Motor neuron (in vitro differentiated cells): ENCODE measurements at regions not wholly inside any gene's neighbourhood (a gene's known extent, or its start where the extent isn't known, plus 50 kb on each side); places are given as distances from the start of the nearest gene placed in this dataset.
"Not testable (repeated sequence)": the region's sequence is repeated elsewhere in the genome, so short reads cannot be mapped to it uniquely, and the experiment has no call there.

Experiments used
- ATAC-seq, 8 experiments: fragments of 200-7000 bp; cut with Tn5 transposase; replicated peaks in 6 of 8; 2 replicates each; pipeline ENCODE4 v1.8.0; 2021; ENCODE audit warnings: mild to moderate bottlenecking in 8 of 8, moderate library complexity in 8 of 8
- H3K27ac ChIP-seq, 2 donors: fragments of 250-450 bp; sonication (Bioruptor Pico); 2 replicates each; pipeline ENCODE4 v1.9.0; 2021; ENCODE audit warnings: antibody characterized with exemption in 2 of 2, mild to moderate bottlenecking in 2 of 2, moderate library complexity in 1 of 2
- H3K4me1 ChIP-seq, 2 donors: fragments of 250-450 bp; sonication (Bioruptor Pico); replicated peaks in 1 of 2; 2 replicates each; pipeline ENCODE4 v1.6.1; 2021; ENCODE audit warnings: antibody characterized with exemption in 2 of 2, mild to moderate bottlenecking in 2 of 2, moderate library complexity in 1 of 2
- H3K4me3 ChIP-seq, 5 donors: fragments of 250-450 bp; sonication (Bioruptor Pico); 2 replicates each; pipeline ENCODE4 v1.9.0; 2021; ENCODE audit warnings: antibody characterized with exemption in 5 of 5, mild to moderate bottlenecking in 5 of 5, moderate library complexity in 4 of 5
- whole genome bisulfite sequencing, 10 experiments: fragments of 450-650 bp; shearing (Covaris generic); methylation state at CpG; one replicate each; pipeline ENCODE4 v1.0.0; 2022; 5-methylcytosine and 5-hydroxymethylcytosine counted together
- in situ Hi-C, 9 experiments: fragments of 400-800 bp; cut with MboI; loops; one replicate each; pipeline ENCODE4 v1.15.0; 2021; ENCODE audit warnings: low sequenced_read_pairs in 9 of 9, low pct_unique_long_range_greater_than_20kb in 2 of 9; ENCODE audit not compliant: unreplicated experiment in 9 of 9

GRCh38 chr7:94706996-94707740 lies 51.2 kb upstream of the SGCE start:
- no peak for ATAC-seq
- peaks cover 0 to 4% of the 10 kb centered on the region in 2 donors for H3K4me1 ChIP-seq
- in situ Hi-C loops: no loop called here
- 51 to 99% (median 88%) methylated on average over 3 to 6 of the region's 6 CpGs for WGBS, 10 experiments
- H3K27ac ChIP-seq: no peak overlapping the region
- H3K4me3 ChIP-seq: no peak overlapping the region

- ATAC-seq: no peak
- in situ Hi-C loops: no loop called here
- no peak overlapping the region for H3K4me3 ChIP-seq
- H3K27ac ChIP-seq: no peak overlapping the region
- no peaks in the 10 kb centered on the region for H3K4me1 ChIP-seq
- 50 to 93% (median 73%) methylated on average over 1 to 2 of the region's 2 CpGs for WGBS, 10 experiments
Observed at GRCh38 chr7:94710256-94710655, 54.3 kb upstream of the SGCE start.

- ATAC-seq, H3K27ac ChIP-seq, H3K4me1 ChIP-seq, in situ Hi-C loops, H3K4me3 ChIP-seq: not testable (repeated sequence)
- 18 to 95% (median 80%) methylated on average over 1 to 8 of the region's 8 CpGs; no CpG with 5 or more reads in 1 of the 10 experiments for WGBS, 10 experiments
Observed at GRCh38 chr7:94722360-94722759, 66.4 kb upstream of the SGCE start.

GRCh38 chr7:94728893-94729292 lies 73.0 kb upstream of the SGCE start:
- WGBS, 10 experiments: 26 to 100% (median 94%) methylated on average over 1 to 3 of the region's 3 CpGs; no CpG with 5 or more reads in 3 of the 10 experiments
- ATAC-seq, H3K27ac ChIP-seq, H3K4me3 ChIP-seq, H3K4me1 ChIP-seq, in situ Hi-C loops: not testable (repeated sequence)

GRCh38 chr7:94738071-94738470 lies 82.1 kb upstream of the SGCE start:
- in situ Hi-C loops: no loop called here
- 0 to 100% (median 88%) methylated on average over 1 of the region's 1 CpG; no CpG with 5 or more reads in 3 of the 10 experiments for WGBS, 10 experiments
- Histone ChIP-seq H3K4me1 (no peaks in the 10 kb centered on the region), H3K4me3 (no peak overlapping the region), H3K27ac (no peak overlapping the region)
- ATAC-seq: no peak

GRCh38 chr7:94739180-94739579 lies 83.2 kb upstream of the SGCE start:
- WGBS, 10 experiments: 0 to 100% (median 60%) methylated on average over 1 of the region's 1 CpG; no CpG with 5 or more reads in 1 of the 10 experiments
- H3K4me3 ChIP-seq: no peak overlapping the region
- ATAC-seq: peak in 2 of 8 experiments; percentile 20 to 66
- in situ Hi-C loops: no loop called here
- H3K4me1 ChIP-seq: no peaks in the 10 kb centered on the region
- no peak overlapping the region for H3K27ac ChIP-seq

- H3K4me3 ChIP-seq: no peak overlapping the region
- H3K4me1 ChIP-seq: no peaks in the 10 kb centered on the region
- H3K27ac ChIP-seq: no peak overlapping the region
- no peak for ATAC-seq
- in situ Hi-C loops: no loop called here
Observed at GRCh38 chr7:94740509-94740908, 84.6 kb upstream of the SGCE start.

- Histone ChIP-seq H3K4me3 (no peak overlapping the region), H3K4me1 (no peaks in the 10 kb centered on the region), H3K27ac (no peak overlapping the region)
- in situ Hi-C loops: no loop called here
- ATAC-seq: no peak
- WGBS, 10 experiments: 17 to 100% (median 71%) methylated on average over 1 to 2 of the region's 2 CpGs; no CpG with 5 or more reads in 1 of the 10 experiments
Observed at GRCh38 chr7:94741179-94741578, 85.2 kb upstream of the SGCE start.

GRCh38 chr7:94748376-94748775 lies 92.4 kb upstream of the SGCE start:
- in situ Hi-C loops: no loop called here
- no peaks in the 10 kb centered on the region for H3K4me1 ChIP-seq
- H3K4me3 ChIP-seq: no peak overlapping the region

GRCh38 chr7:94760446-94761100 lies 104.6 kb upstream of the SGCE start:
- ATAC-seq: no peak
- H3K4me3 ChIP-seq: no peak overlapping the region
- no peak overlapping the region for H3K27ac ChIP-seq
- H3K4me1 ChIP-seq: no peaks in the 10 kb centered on the region
- in situ Hi-C loops: no loop called here
- WGBS, 10 experiments: 0 to 100% (median 92%) methylated on average over 1 to 2 of the region's 2 CpGs

More at GRCh38 chr7:94748376-94748775, 92.4 kb upstream of the SGCE start:
- H3K27ac ChIP-seq: no peak overlapping the region
- no peak for ATAC-seq

- no peak for ATAC-seq
- Histone ChIP-seq H3K27ac (no peak overlapping the region), H3K4me1 (no peaks in the 10 kb centered on the region), H3K4me3 (no peak overlapping the region)
- in situ Hi-C loops: no loop called here
Observed at GRCh38 chr7:94761451-94761850, 105.5 kb upstream of the SGCE start.

GRCh38 chr7:94763268-94763667 lies 107.3 kb upstream of the SGCE start:
- Histone ChIP-seq H3K4me3 (no peak overlapping the region), H3K27ac (no peak overlapping the region), H3K4me1 (no peaks in the 10 kb centered on the region)
- no peak for ATAC-seq
- 0 to 70% (median 10%) methylated on average over 1 to 3 of the region's 3 CpGs; no CpG with 5 or more reads in 3 of the 10 experiments for WGBS, 10 experiments
- in situ Hi-C loops: no loop called here

GRCh38 chr7:94769724-94770123 lies 113.8 kb upstream of the SGCE start:
- no peaks in the 10 kb centered on the region for H3K4me1 ChIP-seq
- H3K27ac ChIP-seq: no peak overlapping the region
- in situ Hi-C loops: no loop called here
- no peak overlapping the region for H3K4me3 ChIP-seq
- 17 to 100% (median 89%) methylated on average over 1 to 2 of the region's 2 CpGs; no CpG with 5 or more reads in 1 of the 10 experiments for WGBS, 10 experiments
- no peak for ATAC-seq
